DND-41 (cell line): ENCODE measurements at regions not wholly inside any gene's neighbourhood (a gene's known extent, or its start where the extent isn't known, plus 50 kb on each side); places are given as distances from the start of the nearest gene placed in this dataset.

Experiments used
- EZH2 ChIP-seq: IDR thresholded peaks from 3 replicates; pipeline ENCODE4 v1.6.1; 2012; ENCODE audit warnings: borderline replicate concordance, low read depth, mild to moderate bottlenecking, moderate library complexity, low read length, inconsistent platforms; ENCODE audit not compliant: severe bottlenecking
- TF ChIP-seq, protein P1 (sequence below): IDR thresholded peaks from 2 replicates; pipeline ENCODE4 v1.5.1; 2012; ENCODE audit warnings: borderline replicate concordance, low read length, moderate library complexity, mild to moderate bottlenecking; ENCODE audit not compliant: poor library complexity, severe bottlenecking; ENCODE audit errors: extremely low read depth

DNA sequence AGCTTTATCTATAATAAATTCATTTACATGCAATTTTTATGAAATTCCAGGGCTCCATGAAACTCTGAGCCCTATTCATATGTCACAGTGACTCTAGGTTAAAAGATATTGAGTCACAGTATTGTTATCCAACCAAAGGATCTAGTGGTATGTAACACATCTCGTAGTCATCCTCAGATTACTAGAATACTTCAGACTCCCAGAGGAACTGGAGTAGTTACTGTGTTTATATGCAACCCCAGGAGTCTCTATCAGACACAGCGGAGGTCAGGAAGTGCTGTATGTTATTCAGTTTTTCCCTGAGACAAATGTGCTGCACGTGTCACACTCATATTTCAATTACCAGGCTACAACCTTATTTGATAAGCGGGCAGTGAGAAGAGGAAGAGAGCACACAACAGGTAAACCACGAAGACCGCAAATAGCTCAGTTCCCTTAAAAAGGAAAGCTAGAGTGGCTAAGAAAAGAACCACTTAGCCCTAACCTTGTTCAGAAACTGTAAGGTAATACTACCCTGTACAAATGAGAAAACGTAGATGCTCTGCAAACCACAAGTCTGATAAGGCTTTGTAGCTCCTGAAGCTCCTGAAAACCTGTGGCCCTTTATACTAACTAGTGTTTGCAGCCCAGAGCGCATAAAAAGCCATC, 114.0 kb upstream of the CNTNAP2 start:
- TF ChIP-seq, protein P1, sequence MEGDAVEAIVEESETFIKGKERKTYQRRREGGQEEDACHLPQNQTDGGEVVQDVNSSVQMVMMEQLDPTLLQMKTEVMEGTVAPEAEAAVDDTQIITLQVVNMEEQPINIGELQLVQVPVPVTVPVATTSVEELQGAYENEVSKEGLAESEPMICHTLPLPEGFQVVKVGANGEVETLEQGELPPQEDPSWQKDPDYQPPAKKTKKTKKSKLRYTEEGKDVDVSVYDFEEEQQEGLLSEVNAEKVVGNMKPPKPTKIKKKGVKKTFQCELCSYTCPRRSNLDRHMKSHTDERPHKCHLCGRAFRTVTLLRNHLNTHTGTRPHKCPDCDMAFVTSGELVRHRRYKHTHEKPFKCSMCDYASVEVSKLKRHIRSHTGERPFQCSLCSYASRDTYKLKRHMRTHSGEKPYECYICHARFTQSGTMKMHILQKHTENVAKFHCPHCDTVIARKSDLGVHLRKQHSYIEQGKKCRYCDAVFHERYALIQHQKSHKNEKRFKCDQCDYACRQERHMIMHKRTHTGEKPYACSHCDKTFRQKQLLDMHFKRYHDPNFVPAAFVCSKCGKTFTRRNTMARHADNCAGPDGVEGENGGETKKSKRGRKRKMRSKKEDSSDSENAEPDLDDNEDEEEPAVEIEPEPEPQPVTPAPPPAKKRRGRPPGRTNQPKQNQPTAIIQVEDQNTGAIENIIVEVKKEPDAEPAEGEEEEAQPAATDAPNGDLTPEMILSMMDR = no peak
- no peak for TF ChIP-seq EZH2
